Progenitor cell of endocrine pancreas (in vitro differentiated cells): ENCODE measurements at regions not wholly inside any gene's neighbourhood (a gene's known extent, or its start where the extent isn't known, plus 50 kb on each side); places are given as distances from the start of the nearest gene placed in this dataset.

Experiments
- DNase-seq: peaks from one replicate; pipeline ENCODE4 v3.0.0; 2021; ENCODE audit warnings: low spot score; ENCODE audit not compliant: unreplicated experiment
- H3K27ac Mint-ChIP-seq: 2 replicates; pipeline ENCODE4 v1.8.0; 2021; ENCODE audit warnings: mild to moderate bottlenecking, moderate library complexity, mixed read lengths
- H3K27me3 Mint-ChIP-seq: 2 replicates; pipeline ENCODE4 v1.8.0; 2021; ENCODE audit warnings: mixed read lengths
- H3K36me3 Mint-ChIP-seq: 2 replicates; pipeline ENCODE4 v1.8.0; 2022; ENCODE audit warnings: mixed read lengths; ENCODE audit not compliant: insufficient read depth
- H3K4me1 Mint-ChIP-seq: 2 replicates; pipeline ENCODE4 v1.8.0; 2021; ENCODE audit warnings: low read depth, mixed read lengths
- H3K4me3 Mint-ChIP-seq: 2 replicates; pipeline ENCODE4 v1.8.0; 2021; ENCODE audit warnings: low read depth, mild to moderate bottlenecking, moderate library complexity, mixed read lengths
- H3K9me3 Mint-ChIP-seq: 2 replicates; pipeline ENCODE4 v1.8.0; 2021; ENCODE audit warnings: low read depth, mixed read lengths
- CTCF ChIP-seq: fragments of 200-600 bp; sonication (generic); IDR thresholded peaks from one replicate; pipeline ENCODE4 v1.5.0; 2021; ENCODE audit warnings: antibody characterized with exemption, mild to moderate bottlenecking; ENCODE audit not compliant: unreplicated experiment

- Mint-ChIP-seq H3K4me3 (no peak overlapping the region), H3K9me3 (no peaks in the 10 kb centered on the region), H3K27me3 (no peaks in the 10 kb centered on the region), H3K27ac (no peak overlapping the region), H3K4me1 (no peaks in the 10 kb centered on the region), H3K36me3 (no peaks in the 10 kb centered on the region)
- no peak for DNase-seq
- TF ChIP-seq CTCF: no peak
Observed at GRCh38 chr14:96999654-97000155, 202.5 kb downstream of the VRK1 start.

GRCh38 chr14:97002454-97002853 lies 205.3 kb downstream of the VRK1 start:
- TF ChIP-seq CTCF: no peak
- no peak overlapping the region for H3K4me3 Mint-ChIP-seq
- H3K36me3 Mint-ChIP-seq: no peaks in the 10 kb centered on the region
- H3K27me3 Mint-ChIP-seq: no peaks in the 10 kb centered on the region
- H3K27ac Mint-ChIP-seq: no peak overlapping the region
- no peaks in the 10 kb centered on the region for H3K4me1 Mint-ChIP-seq
- no peaks in the 10 kb centered on the region for H3K9me3 Mint-ChIP-seq
- DNase-seq: no peak

- Mint-ChIP-seq H3K9me3 (no peaks in the 10 kb centered on the region), H3K4me1 (no peaks in the 10 kb centered on the region), H3K27ac (no peak overlapping the region), H3K27me3 (peaks cover 18% of the 10 kb centered on the region), H3K36me3 (no peaks in the 10 kb centered on the region), H3K4me3 (no peak overlapping the region)
- DNase-seq: no peak
- no peak for TF ChIP-seq CTCF
Observed at GRCh38 chr14:97005934-97006333, 208.8 kb downstream of the VRK1 start.

GRCh38 chr14:97010491-97011160 lies 213.4 kb downstream of the VRK1 start:
- DNase-seq: no peak

GRCh38 chr14:97013878-97014277 lies 216.7 kb downstream of the VRK1 start:
- TF ChIP-seq CTCF: no peak
- H3K9me3 Mint-ChIP-seq: no peaks in the 10 kb centered on the region
- H3K4me3 Mint-ChIP-seq: no peak overlapping the region
- H3K27ac Mint-ChIP-seq: no peak overlapping the region
- no peaks in the 10 kb centered on the region for H3K36me3 Mint-ChIP-seq
- H3K4me1 Mint-ChIP-seq: no peaks in the 10 kb centered on the region
- peaks cover 30% of the 10 kb centered on the region for H3K27me3 Mint-ChIP-seq
- no peak for DNase-seq

More at GRCh38 chr14:97010491-97011160, 213.4 kb downstream of the VRK1 start:
- H3K27me3 Mint-ChIP-seq: peaks cover 23% of the 10 kb centered on the region
- H3K4me3 Mint-ChIP-seq: no peak overlapping the region
- no peaks in the 10 kb centered on the region for H3K9me3 Mint-ChIP-seq
- TF ChIP-seq CTCF: peak; percentile 25
- no peaks in the 10 kb centered on the region for H3K4me1 Mint-ChIP-seq
- H3K36me3 Mint-ChIP-seq: no peaks in the 10 kb centered on the region
- H3K27ac Mint-ChIP-seq: no peak overlapping the region
